SK-N-MC (cell line): ENCODE measurements at regions not wholly inside any gene's neighbourhood (a gene's known extent, or its start where the extent isn't known, plus 50 kb on each side); places are given as distances from the start of the nearest gene placed in this dataset.

Experiments
- EZH2 ChIP-seq: fragments of 200-600 bp; sonication (generic); IDR thresholded peaks from one replicate; pipeline ENCODE4 v1.6.1; 2017; ENCODE audit warnings: antibody characterized with exemption
- FOXP2 ChIP-seq: optimal IDR thresholded peaks from 2 replicates; pipeline ENCODE3; 2011; ENCODE audit warnings: mild to moderate bottlenecking, moderate library complexity; ENCODE audit not compliant: insufficient read depth; ENCODE audit errors: extremely low read length, control extremely low read depth
- POLR2AphosphoS5 ChIP-seq: IDR thresholded peaks from 2 replicates; pipeline ENCODE4 v1.6.1; 2012; ENCODE audit warnings: mild to moderate bottlenecking, low read depth, low read length, borderline replicate concordance

DNA sequence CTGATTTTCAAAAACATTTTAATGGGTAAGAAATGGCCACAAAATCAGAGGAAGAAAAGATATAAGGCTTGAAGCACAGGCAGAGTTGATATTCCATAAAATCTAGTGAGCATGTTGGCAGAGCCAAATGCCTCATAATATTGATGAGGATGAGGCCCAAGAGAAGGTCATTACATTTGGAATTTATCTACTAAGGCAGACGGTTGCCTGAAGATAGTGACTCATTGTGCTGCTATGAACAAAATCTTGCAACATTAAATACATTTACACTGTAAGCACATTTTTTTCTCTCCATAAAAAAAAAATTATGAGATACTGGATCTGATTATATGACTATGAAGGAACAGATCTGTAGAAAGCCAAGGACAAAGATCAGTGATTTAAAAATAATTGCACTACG is 881.4 kb upstream of the CHORDC1 start:
- no peak for TF ChIP-seq EZH2
- peak; percentile 27; the same call in 1 of the 2 replicates for TF ChIP-seq POLR2AphosphoS5
- no peak for TF ChIP-seq FOXP2
